Keratinocyte (primary cell): ENCODE measurements at regions not wholly inside any gene's neighbourhood (a gene's known extent, or its start where the extent isn't known, plus 50 kb on each side); places are given as distances from the start of the nearest gene placed in this dataset.

Source experiments
- DNase-seq: peaks from one replicate; pipeline ENCODE4 v3.0.0-alpha.2; 2011; ENCODE audit warnings: low read depth, missing footprints, low spot score
- FAIRE-seq: peaks from 2 replicates; lab custom pipeline; 2011; peaks lifted over from hg19 to GRCh38; lab: Jason Lieb, UNC
- H2AFZ ChIP-seq: 2 replicates; pipeline ENCODE4 v1.6.0; 2012; ENCODE audit warnings: low read length, control low read depth, inconsistent platforms; ENCODE audit not compliant: control insufficient read depth
- H3K27ac ChIP-seq: 2 replicates; pipeline ENCODE4 v1.5.1; 2011; ENCODE audit warnings: low read length; ENCODE audit not compliant: control insufficient read depth, insufficient read depth
- H3K27me3 ChIP-seq: 3 replicates; pipeline ENCODE4 v1.6.0; 2011; ENCODE audit warnings: low read length; ENCODE audit not compliant: control insufficient read depth, insufficient read depth; ENCODE audit errors: extremely low read depth
- H3K36me3 ChIP-seq, 2 experiments: 2 replicates in 1 of 2; 3 replicates in 1 of 2; pipeline ENCODE4 v1.5.1; 2011; ENCODE audit warnings: low read length in 2 of 2, mild to moderate bottlenecking in 1 of 2; ENCODE audit not compliant: control insufficient read depth in 2 of 2, insufficient read depth in 2 of 2; ENCODE audit errors: extremely low read depth in 1 of 2
- H3K4me1 ChIP-seq: 3 replicates; pipeline ENCODE4 v1.5.1; 2011; ENCODE audit warnings: low read length; ENCODE audit not compliant: control insufficient read depth, insufficient read depth; ENCODE audit errors: extremely low read depth
- H3K4me2 ChIP-seq: 3 replicates; pipeline ENCODE4 v1.6.0; 2011; ENCODE audit warnings: low read depth, low read length; ENCODE audit not compliant: control insufficient read depth, insufficient read depth; ENCODE audit errors: extremely low read depth
- H3K4me3 ChIP-seq, 3 experiments: fragments of 200-600 bp in 1 of 3; sonication (generic) in 1 of 3; 2 replicates in 2 of 3; 3 replicates in 1 of 3; pipeline ENCODE4 v1.5.1; 2011 to 2016; ENCODE audit warnings: low read length in 3 of 3, mild to moderate bottlenecking in 3 of 3, control low read depth in 2 of 3, inconsistent platforms in 1 of 3, low read depth in 1 of 3, mixed read lengths in 1 of 3, mixed run types in 1 of 3, moderate library complexity in 1 of 3; ENCODE audit not compliant: control insufficient read depth in 2 of 3, insufficient read depth in 2 of 3; ENCODE audit errors: extremely low read depth in 1 of 3
- H3K79me2 ChIP-seq: 2 replicates; pipeline ENCODE4 v1.6.0; 2012; ENCODE audit warnings: low read length; ENCODE audit not compliant: control insufficient read depth, insufficient read depth
- H3K9ac ChIP-seq: 3 replicates; pipeline ENCODE4 v1.6.0; 2011; ENCODE audit warnings: low read length; ENCODE audit not compliant: control insufficient read depth, insufficient read depth; ENCODE audit errors: extremely low read depth
- H3K9me1 ChIP-seq: 3 replicates; pipeline ENCODE4 v1.6.0; 2011; ENCODE audit warnings: low read length; ENCODE audit not compliant: control insufficient read depth, insufficient read depth; ENCODE audit errors: extremely low read depth
- H3K9me3 ChIP-seq: 2 replicates; pipeline ENCODE4 v1.5.1; 2012; ENCODE audit warnings: low read depth, low read length; ENCODE audit not compliant: control insufficient read depth
- H4K20me1 ChIP-seq: 3 replicates; pipeline ENCODE4 v1.6.0; 2011; ENCODE audit warnings: low read length; ENCODE audit not compliant: control insufficient read depth, insufficient read depth; ENCODE audit errors: extremely low read depth
- CTCF ChIP-seq, 3 experiments: IDR thresholded peaks in 1 of 3; conservative IDR thresholded peaks in 1 of 3; optimal IDR thresholded peaks in 1 of 3; 2 replicates in 2 of 3; 3 replicates in 1 of 3; pipeline versions ENCODE3 to v1.5.1; 2011; ENCODE audit warnings: low read length in 3 of 3, mild to moderate bottlenecking in 3 of 3, moderate library complexity in 2 of 3, control low read depth in 1 of 3, inconsistent platforms in 1 of 3; ENCODE audit not compliant: insufficient read depth in 2 of 3; ENCODE audit errors: extremely low read depth in 1 of 3
- EZH2 ChIP-seq: IDR thresholded peaks from one replicate; pipeline ENCODE4 v1.6.1; 2012; ENCODE audit warnings: inconsistent platforms, mild to moderate bottlenecking, low read length, moderate library complexity
- dilution Hi-C: fragments of 300-500 bp; cut with MboI; formaldehyde crosslinking; loops from one replicate; pipeline ENCODE4 v1.7.0; 2020; ENCODE audit warnings: low sequenced_read_pairs; ENCODE audit not compliant: extremely low pct_ligation_motif_present

GRCh38 chr18:61034580-61034979 lies 298.6 kb upstream of the CDH20 start:
- H2AFZ ChIP-seq = no peak overlapping the region
- dilution Hi-C loops = no loop called here

GRCh38 chr18:61039251-61039650 lies 294.0 kb upstream of the CDH20 start:
- H3K4me1 ChIP-seq = no peaks in the 10 kb centered on the region
- H3K27ac ChIP-seq = no peak overlapping the region
- no peaks in the 10 kb centered on the region for H3K79me2 ChIP-seq
- H3K4me2 ChIP-seq = no peak overlapping the region
- FAIRE-seq = no peak
- no peak overlapping the region for H3K9ac ChIP-seq
- no peak for DNase-seq
- H3K4me3 ChIP-seq = no peak overlapping the region
- no peaks in the 10 kb centered on the region for H3K27me3 ChIP-seq
- TF ChIP-seq EZH2 = no peak
- no peak for TF ChIP-seq CTCF (optimal IDR thresholded peaks at IDR 0.05 in 1 of 3, IDR thresholded peaks at IDR 0.05 in 1 of 3, conservative IDR thresholded peaks at IDR 0.05 in 1 of 3; ENCODE audit: extremely low read depth in 1 of 3, insufficient read depth in 2 of 3, low read length in 3 of 3)
- H4K20me1 ChIP-seq = no peaks in the 10 kb centered on the region
- H3K9me3 ChIP-seq = no peaks in the 10 kb centered on the region
- H3K36me3 ChIP-seq = no peaks in the 10 kb centered on the region
- no peak overlapping the region for H2AFZ ChIP-seq
- H3K9me1 ChIP-seq = no peaks in the 10 kb centered on the region
- dilution Hi-C loops = no loop called here

More at GRCh38 chr18:61034580-61034979, 298.6 kb upstream of the CDH20 start:
- H3K4me2 ChIP-seq = no peak overlapping the region
- DNase-seq (no peak), FAIRE-seq (no peak)
- H3K79me2 ChIP-seq = no peaks in the 10 kb centered on the region
- no peak overlapping the region for H3K9ac ChIP-seq
- no peaks in the 10 kb centered on the region for H3K9me3 ChIP-seq
- H3K4me1 ChIP-seq = no peaks in the 10 kb centered on the region
- no peak for TF ChIP-seq CTCF (optimal IDR thresholded peaks at IDR 0.05 in 1 of 3, IDR thresholded peaks at IDR 0.05 in 1 of 3, conservative IDR thresholded peaks at IDR 0.05 in 1 of 3; ENCODE audit: extremely low read depth in 1 of 3, insufficient read depth in 2 of 3, low read length in 3 of 3)
- TF ChIP-seq EZH2 = no peak
- H3K27me3 ChIP-seq = no peaks in the 10 kb centered on the region
- H4K20me1 ChIP-seq = no peaks in the 10 kb centered on the region
- H3K27ac ChIP-seq = no peak overlapping the region
- no peaks in the 10 kb centered on the region for H3K9me1 ChIP-seq
- no peaks in the 10 kb centered on the region for H3K36me3 ChIP-seq
- H3K4me3 ChIP-seq = no peak overlapping the region
